ENCODE measurements at regions not wholly inside any gene's neighbourhood (a gene's known extent, or its start where the extent isn't known, plus 50 kb on each side); places are given as distances from the start of the nearest gene placed in this dataset.

DNA sequence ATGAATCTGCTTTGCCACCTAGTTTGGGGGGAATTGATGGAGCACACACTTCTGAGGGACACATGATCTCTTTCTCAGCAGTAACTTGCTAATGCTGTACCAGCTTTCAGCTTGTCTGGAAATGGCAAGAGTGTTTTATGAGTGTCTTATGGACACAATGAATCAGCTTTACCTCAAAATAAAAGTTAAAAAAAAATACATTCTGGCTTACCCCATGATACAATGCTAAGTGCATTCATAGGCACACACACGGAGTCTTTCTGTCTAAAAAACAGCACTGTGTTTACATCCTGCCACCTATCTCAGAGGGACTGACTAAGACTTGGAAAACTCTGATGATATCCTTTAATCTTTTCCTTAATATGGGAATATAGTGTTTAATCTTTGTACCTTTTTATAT is 455.5 kb upstream of the ADAMTS5 start:
- H3K27ac Mint-ChIP-seq: no peak overlapping the region
- no peaks in the 10 kb centered on the region for H3F3A ChIP-seq (ENCODE audit: low read depth)
- no peak overlapping the region for H3K9ac ChIP-seq
- H3K27me3 ChIP-seq: no peaks in the 10 kb centered on the region
- H3K27me3 Mint-ChIP-seq (ENCODE audit: insufficient read depth, low read depth): no peaks in the 10 kb centered on the region
- H2AFZ ChIP-seq (replicated peaks): no peak overlapping the region
- no peak overlapping the region for H3K27ac ChIP-seq
- H3K4me3 ChIP-seq: no peak overlapping the region
- H3K9me3 Mint-ChIP-seq: no peaks in the 10 kb centered on the region
- no peak for DNase-seq (ENCODE audit: low spot score)
- H3K36me3 Mint-ChIP-seq: no peaks in the 10 kb centered on the region
- no peaks in the 10 kb centered on the region for H3K9me3 ChIP-seq (ENCODE audit: low read depth)
- no peaks in the 10 kb centered on the region for H3K36me3 ChIP-seq
- no peaks in the 10 kb centered on the region for H3K4me1 Mint-ChIP-seq
- H3K4me2 ChIP-seq: no peak overlapping the region
- peaks cover 3% of the 10 kb centered on the region for H3K4me1 ChIP-seq
- TF ChIP-seq, protein P1, sequence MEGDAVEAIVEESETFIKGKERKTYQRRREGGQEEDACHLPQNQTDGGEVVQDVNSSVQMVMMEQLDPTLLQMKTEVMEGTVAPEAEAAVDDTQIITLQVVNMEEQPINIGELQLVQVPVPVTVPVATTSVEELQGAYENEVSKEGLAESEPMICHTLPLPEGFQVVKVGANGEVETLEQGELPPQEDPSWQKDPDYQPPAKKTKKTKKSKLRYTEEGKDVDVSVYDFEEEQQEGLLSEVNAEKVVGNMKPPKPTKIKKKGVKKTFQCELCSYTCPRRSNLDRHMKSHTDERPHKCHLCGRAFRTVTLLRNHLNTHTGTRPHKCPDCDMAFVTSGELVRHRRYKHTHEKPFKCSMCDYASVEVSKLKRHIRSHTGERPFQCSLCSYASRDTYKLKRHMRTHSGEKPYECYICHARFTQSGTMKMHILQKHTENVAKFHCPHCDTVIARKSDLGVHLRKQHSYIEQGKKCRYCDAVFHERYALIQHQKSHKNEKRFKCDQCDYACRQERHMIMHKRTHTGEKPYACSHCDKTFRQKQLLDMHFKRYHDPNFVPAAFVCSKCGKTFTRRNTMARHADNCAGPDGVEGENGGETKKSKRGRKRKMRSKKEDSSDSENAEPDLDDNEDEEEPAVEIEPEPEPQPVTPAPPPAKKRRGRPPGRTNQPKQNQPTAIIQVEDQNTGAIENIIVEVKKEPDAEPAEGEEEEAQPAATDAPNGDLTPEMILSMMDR (IDR thresholded peaks at IDR 0.05): no peak
- TF ChIP-seq EZH2phosphoT487 (IDR thresholded peaks at IDR 0.05) (no peak), EZH2 (IDR thresholded peaks at IDR 0.05) (no peak)
- H4K20me1 ChIP-seq (ENCODE audit: low read depth): no peaks in the 10 kb centered on the region
- no peaks in the 10 kb centered on the region for H3K79me2 ChIP-seq (ENCODE audit: low read depth)
- H3K4me3 Mint-ChIP-seq: no peak overlapping the region

DNA sequence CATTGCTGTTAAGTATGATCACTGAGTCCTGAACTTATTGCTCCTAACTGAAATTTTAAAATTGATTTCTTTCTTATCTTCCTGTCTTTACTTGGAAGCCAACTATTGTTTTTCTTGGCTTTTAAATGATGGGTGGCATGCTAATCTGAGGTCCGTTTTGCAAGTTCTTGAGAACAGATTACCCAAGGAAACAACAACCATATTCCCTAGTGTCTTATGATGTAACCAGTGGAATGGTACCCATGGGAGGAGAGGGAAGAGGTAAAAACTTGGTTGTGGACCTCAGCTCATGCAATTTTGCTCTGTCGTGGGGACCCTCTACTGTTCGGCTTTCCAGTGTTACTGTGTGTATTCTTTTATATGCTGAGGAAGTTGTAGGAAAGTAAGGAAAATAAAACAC is 454.8 kb upstream of the ADAMTS5 start:
- Histone ChIP-seq H2AFZ (replicated peaks) (no peak overlapping the region), H3K36me3 (no peaks in the 10 kb centered on the region), H3K4me3 (no peak overlapping the region), H3K27ac (no peak overlapping the region), H3K4me1 (peaks cover 3% of the 10 kb centered on the region), H3K9me3 (ENCODE audit: low read depth) (no peaks in the 10 kb centered on the region), H3K27me3 (no peaks in the 10 kb centered on the region), H3K79me2 (ENCODE audit: low read depth) (no peaks in the 10 kb centered on the region), H4K20me1 (ENCODE audit: low read depth) (no peaks in the 10 kb centered on the region), H3F3A (ENCODE audit: low read depth) (no peaks in the 10 kb centered on the region), H3K4me2 (no peak overlapping the region), H3K9ac (no peak overlapping the region)
- no peak overlapping the region for H3K4me3 Mint-ChIP-seq
- no peak overlapping the region for H3K27ac Mint-ChIP-seq
- no peaks in the 10 kb centered on the region for H3K36me3 Mint-ChIP-seq
- no peaks in the 10 kb centered on the region for H3K4me1 Mint-ChIP-seq
- H3K9me3 Mint-ChIP-seq: no peaks in the 10 kb centered on the region
- H3K27me3 Mint-ChIP-seq (ENCODE audit: insufficient read depth, low read depth): no peaks in the 10 kb centered on the region
- DNase-seq (ENCODE audit: low spot score): no peak
- TF ChIP-seq, protein P1 (IDR thresholded peaks at IDR 0.05): no peak
- TF ChIP-seq EZH2phosphoT487 (IDR thresholded peaks at IDR 0.05) (no peak), EZH2 (IDR thresholded peaks at IDR 0.05) (no peak)

DNA sequence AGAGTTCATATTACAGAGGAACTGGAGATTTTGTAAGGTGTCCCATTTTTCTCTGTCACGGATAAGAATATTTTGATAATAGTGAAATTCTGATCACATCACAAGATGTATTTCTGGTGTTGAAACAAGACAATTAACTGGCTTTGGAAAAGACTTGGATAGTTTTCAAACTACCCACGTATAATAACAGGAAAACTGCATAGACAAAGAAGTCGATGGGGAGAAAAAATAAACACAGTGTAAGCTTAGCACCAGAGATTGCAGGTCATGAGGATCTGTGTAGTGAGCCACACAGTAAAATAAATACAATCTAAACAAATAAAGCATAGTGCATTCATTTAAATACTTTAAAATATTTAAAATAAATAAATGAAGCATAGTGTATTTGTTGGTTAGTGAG is 452.3 kb upstream of the ADAMTS5 start:
- H3K9me3 Mint-ChIP-seq: peaks cover 4% of the 10 kb centered on the region
- H3K4me3 Mint-ChIP-seq: no peak overlapping the region
- Histone ChIP-seq H3K36me3 (no peaks in the 10 kb centered on the region), H3K4me3 (no peak overlapping the region), H3K9ac (no peak overlapping the region), H3K4me1 (peaks cover 3% of the 10 kb centered on the region), H4K20me1 (ENCODE audit: low read depth) (no peaks in the 10 kb centered on the region), H2AFZ (replicated peaks) (no peak overlapping the region), H3K27ac (no peak overlapping the region), H3K79me2 (ENCODE audit: low read depth) (no peaks in the 10 kb centered on the region), H3K9me3 (ENCODE audit: low read depth) (no peaks in the 10 kb centered on the region), H3F3A (ENCODE audit: low read depth) (no peaks in the 10 kb centered on the region), H3K27me3 (no peaks in the 10 kb centered on the region), H3K4me2 (no peak overlapping the region)
- no peak for TF ChIP-seq EZH2phosphoT487 (IDR thresholded peaks at IDR 0.05)
- TF ChIP-seq, protein P1 (IDR thresholded peaks at IDR 0.05): no peak
- TF ChIP-seq EZH2 (IDR thresholded peaks at IDR 0.05): no peak
- no peaks in the 10 kb centered on the region for H3K4me1 Mint-ChIP-seq
- H3K27ac Mint-ChIP-seq: no peak overlapping the region
- no peaks in the 10 kb centered on the region for H3K36me3 Mint-ChIP-seq
- DNase-seq (ENCODE audit: low spot score): no peak
- H3K27me3 Mint-ChIP-seq (ENCODE audit: insufficient read depth, low read depth): no peaks in the 10 kb centered on the region

DNA sequence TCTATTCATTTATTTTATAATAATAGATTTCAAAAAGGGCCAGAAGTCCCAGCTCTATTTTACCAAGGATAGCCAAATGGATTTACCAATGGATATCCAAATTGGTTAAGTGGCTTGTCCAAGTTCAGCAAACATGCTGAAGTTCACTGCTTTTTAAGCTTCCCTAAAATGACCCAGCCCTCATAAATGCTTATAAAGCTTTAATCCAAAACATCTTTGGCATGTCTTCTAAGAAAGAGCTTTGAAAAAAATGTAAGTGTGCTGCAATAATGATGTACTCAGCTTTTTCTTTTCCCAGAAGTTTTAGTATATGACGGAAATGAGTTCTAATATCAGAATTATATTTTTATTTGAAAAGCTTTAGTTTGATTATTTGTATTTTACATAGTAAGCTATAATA is 451.5 kb upstream of the ADAMTS5 start:
- H3K27me3 Mint-ChIP-seq (ENCODE audit: insufficient read depth, low read depth): no peaks in the 10 kb centered on the region
- H3K9me3 Mint-ChIP-seq: peaks cover 4% of the 10 kb centered on the region
- Histone ChIP-seq H3K9me3 (ENCODE audit: low read depth) (no peaks in the 10 kb centered on the region), H3K79me2 (ENCODE audit: low read depth) (no peaks in the 10 kb centered on the region), H3K27me3 (no peaks in the 10 kb centered on the region), H3K4me1 (no peaks in the 10 kb centered on the region), H3K4me2 (no peak overlapping the region), H3K36me3 (no peaks in the 10 kb centered on the region), H3K4me3 (no peak overlapping the region), H3F3A (ENCODE audit: low read depth) (no peaks in the 10 kb centered on the region), H4K20me1 (ENCODE audit: low read depth) (no peaks in the 10 kb centered on the region), H2AFZ (replicated peaks) (no peak overlapping the region), H3K27ac (no peak overlapping the region), H3K9ac (no peak overlapping the region)
- no peak for DNase-seq (ENCODE audit: low spot score)
- TF ChIP-seq EZH2phosphoT487 (IDR thresholded peaks at IDR 0.05) (no peak), EZH2 (IDR thresholded peaks at IDR 0.05) (no peak)
- TF ChIP-seq, protein P1 (IDR thresholded peaks at IDR 0.05): no peak
- H3K4me1 Mint-ChIP-seq: no peaks in the 10 kb centered on the region
- no peak overlapping the region for H3K27ac Mint-ChIP-seq
- no peak overlapping the region for H3K4me3 Mint-ChIP-seq
- H3K36me3 Mint-ChIP-seq: no peaks in the 10 kb centered on the region
